ENCODE measurements at regions not wholly inside any gene's neighbourhood (a gene's known extent, or its start where the extent isn't known, plus 50 kb on each side); places are given as distances from the start of the nearest gene placed in this dataset.
A peak's percentile ranks its signal among the peaks of the same experiment; 100 is the strongest.

GRCh38 chr15:75138016-75138999 lies 63.4 kb upstream of the C15orf39 start:
- H3K27ac ChIP-seq: no peak overlapping the region
- H3K4me1 ChIP-seq (ENCODE audit: insufficient read depth): peaks cover 6% of the 10 kb centered on the region
- H3K79me2 ChIP-seq: no peaks in the 10 kb centered on the region
- no peak for DNase-seq (ENCODE audit: low spot score)
- H3K4me3 ChIP-seq: no peak overlapping the region
- WGBS (ENCODE audit: low lambda C conversion rate, missing lambda C conversion rate): 72% methylated on average over 20 of the region's 20 CpGs
- peaks cover 8% of the 10 kb centered on the region for H3K9me3 ChIP-seq (ENCODE audit: low read depth)
- no peaks in the 10 kb centered on the region for H3K27me3 ChIP-seq
- no peak overlapping the region for H2AFZ ChIP-seq
- TF ChIP-seq CTCF (IDR thresholded peaks at IDR 0.05; ENCODE audit: poor library complexity) (no peak), EZH2phosphoT487 (IDR thresholded peaks at IDR 0.05; ENCODE audit: low read depth, severe bottlenecking, unreplicated experiment) (no peak), EZH2 (IDR thresholded peaks at IDR 0.05; ENCODE audit: borderline replicate concordance) (no peak)
- H3K4me2 ChIP-seq: no peak overlapping the region
- H3K9me2 ChIP-seq (replicated peaks; ENCODE audit: insufficient read depth): no peaks in the 10 kb centered on the region
- H3K36me3 ChIP-seq (replicated peaks; ENCODE audit: insufficient read depth, low read depth): no peaks in the 10 kb centered on the region
- no peaks in the 10 kb centered on the region for H4K20me1 ChIP-seq (ENCODE audit: insufficient read depth, poor library complexity, severe bottlenecking)

- no peaks in the 10 kb centered on the region for H3K79me2 ChIP-seq
- H3K27ac ChIP-seq: peak overlapping the region; percentile 29
- H3K9me3 ChIP-seq (ENCODE audit: low read depth): peaks cover 14% of the 10 kb centered on the region
- H3K4me3 ChIP-seq: no peak overlapping the region
- DNase-seq (ENCODE audit: low spot score): no peak
- H3K9me2 ChIP-seq (replicated peaks; ENCODE audit: insufficient read depth): no peaks in the 10 kb centered on the region
- no peak for TF ChIP-seq EZH2phosphoT487 (IDR thresholded peaks at IDR 0.05; ENCODE audit: low read depth, severe bottlenecking, unreplicated experiment)
- no peak for TF ChIP-seq EZH2 (IDR thresholded peaks at IDR 0.05; ENCODE audit: borderline replicate concordance)
- no peak for TF ChIP-seq CTCF (IDR thresholded peaks at IDR 0.05; ENCODE audit: poor library complexity)
- H3K36me3 ChIP-seq (replicated peaks; ENCODE audit: insufficient read depth, low read depth): no peaks in the 10 kb centered on the region
- 36% methylated on average over 7 of the region's 7 CpGs for WGBS (ENCODE audit: low lambda C conversion rate, missing lambda C conversion rate)
- H2AFZ ChIP-seq: no peak overlapping the region
- H4K20me1 ChIP-seq (ENCODE audit: insufficient read depth, poor library complexity, severe bottlenecking): no peaks in the 10 kb centered on the region
- H3K27me3 ChIP-seq: no peaks in the 10 kb centered on the region
- H3K4me1 ChIP-seq (ENCODE audit: insufficient read depth): peaks cover 6% of the 10 kb centered on the region
- peak overlapping the region; percentile 25 for H3K4me2 ChIP-seq
Observed at GRCh38 chr15:75140080-75140879, 61.4 kb upstream of the C15orf39 start.

- no peak overlapping the region for H3K4me2 ChIP-seq
- H3K27me3 ChIP-seq: no peaks in the 10 kb centered on the region
- peaks cover 6% of the 10 kb centered on the region for H3K4me1 ChIP-seq (ENCODE audit: insufficient read depth)
- no peak for DNase-seq (ENCODE audit: low spot score)
- no peak overlapping the region for H3K4me3 ChIP-seq
- H3K9me2 ChIP-seq (replicated peaks; ENCODE audit: insufficient read depth): no peaks in the 10 kb centered on the region
- peaks cover 14% of the 10 kb centered on the region for H3K9me3 ChIP-seq (ENCODE audit: low read depth)
- no peaks in the 10 kb centered on the region for H3K36me3 ChIP-seq (replicated peaks; ENCODE audit: insufficient read depth, low read depth)
- TF ChIP-seq EZH2phosphoT487 (IDR thresholded peaks at IDR 0.05; ENCODE audit: low read depth, severe bottlenecking, unreplicated experiment) (no peak), EZH2 (IDR thresholded peaks at IDR 0.05; ENCODE audit: borderline replicate concordance) (no peak), CTCF (IDR thresholded peaks at IDR 0.05; ENCODE audit: poor library complexity) (no peak)
- H2AFZ ChIP-seq: no peak overlapping the region
- no peaks in the 10 kb centered on the region for H4K20me1 ChIP-seq (ENCODE audit: insufficient read depth, poor library complexity, severe bottlenecking)
- WGBS (ENCODE audit: low lambda C conversion rate, missing lambda C conversion rate): 94% methylated on average over 3 of the region's 3 CpGs
- no peaks in the 10 kb centered on the region for H3K79me2 ChIP-seq
- no peak overlapping the region for H3K27ac ChIP-seq
Observed at GRCh38 chr15:75142499-75142898, 59.2 kb upstream of the C15orf39 start.

All from hepatocyte (in vitro differentiated cells).